ENCODE measurements at regions not wholly inside any gene's neighbourhood (a gene's known extent, or its start where the extent isn't known, plus 50 kb on each side); places are given as distances from the start of the nearest gene placed in this dataset.

GRCh38 chr7:51457079-51457478 lies 140.5 kb upstream of the COBL start:
- no peak for TF ChIP-seq EP300 (IDR thresholded peaks at IDR 0.05)
- no peak for TF ChIP-seq CTCF (IDR thresholded peaks at IDR 0.05)
- TF ChIP-seq POLR2A (IDR thresholded peaks at IDR 0.05), result no peak
